ENCODE measurements at regions not wholly inside any gene's neighbourhood (a gene's known extent, or its start where the extent isn't known, plus 50 kb on each side); places are given as distances from the start of the nearest gene placed in this dataset.

GRCh38 chr2:41659758-41660157 is 388.1 kb upstream of the PKDCC start:
- Histone ChIP-seq H3K4me1 (replicated peaks; ENCODE audit: insufficient read depth) (no peaks in the 10 kb centered on the region), H3F3A (ENCODE audit: insufficient read depth, low read depth) (no peaks in the 10 kb centered on the region), H3K36me3 (ENCODE audit: low read depth) (no peaks in the 10 kb centered on the region), H3K4me3 (no peak overlapping the region), H3K9me2 (ENCODE audit: insufficient read depth) (no peaks in the 10 kb centered on the region), H4K20me1 (ENCODE audit: insufficient read depth) (no peaks in the 10 kb centered on the region), H2AFZ (no peak overlapping the region), H3K27ac (no peak overlapping the region), H3K27me3 (ENCODE audit: insufficient read depth, low read depth) (no peaks in the 10 kb centered on the region), H3K4me2 (no peak overlapping the region), H3K9me3 (ENCODE audit: insufficient read depth, low read depth) (no peaks in the 10 kb centered on the region), H3K79me2 (ENCODE audit: low read depth) (no peaks in the 10 kb centered on the region)
- ChIA-PET POLR2A (ENCODE audit: unreplicated experiment) (no interaction called here), CTCF (no interaction called here)
- DNase-seq: no peak
- BruUV-seq (replicated peaks): no TSS peak
- TF ChIP-seq CTCF (conservative IDR thresholded peaks at IDR 0.05) (no peak), EZH2 (IDR thresholded peaks at IDR 0.05; ENCODE audit: low read depth) (no peak)
- intact Hi-C loops (cut with micrococcal nuclease; ENCODE audit: unreplicated experiment): no loop called here

- Histone ChIP-seq H3K4me3 (no peak overlapping the region), H2AFZ (no peak overlapping the region), H3K9me2 (ENCODE audit: insufficient read depth) (no peaks in the 10 kb centered on the region), H3F3A (ENCODE audit: insufficient read depth, low read depth) (no peaks in the 10 kb centered on the region), H3K27ac (no peak overlapping the region), H3K36me3 (ENCODE audit: low read depth) (no peaks in the 10 kb centered on the region), H4K20me1 (ENCODE audit: insufficient read depth) (no peaks in the 10 kb centered on the region), H3K4me1 (replicated peaks; ENCODE audit: insufficient read depth) (no peaks in the 10 kb centered on the region), H3K4me2 (no peak overlapping the region), H3K79me2 (ENCODE audit: low read depth) (no peaks in the 10 kb centered on the region), H3K9me3 (ENCODE audit: insufficient read depth, low read depth) (no peaks in the 10 kb centered on the region), H3K27me3 (ENCODE audit: insufficient read depth, low read depth) (no peaks in the 10 kb centered on the region)
- TF ChIP-seq EZH2 (IDR thresholded peaks at IDR 0.05; ENCODE audit: low read depth) (no peak), CTCF (conservative IDR thresholded peaks at IDR 0.05) (no peak)
- ChIA-PET CTCF (no interaction called here), POLR2A (ENCODE audit: unreplicated experiment) (no interaction called here)
- no TSS peak for BruUV-seq (replicated peaks)
- intact Hi-C loops (cut with micrococcal nuclease; ENCODE audit: unreplicated experiment): no loop called here
- DNase-seq: no peak
These were observed 385.4 kb upstream of the PKDCC start for GRCh38 chr2:41662461-41662860.

GRCh38 chr2:41663056-41663455 is 384.8 kb upstream of the PKDCC start:
- TF ChIP-seq EZH2 (IDR thresholded peaks at IDR 0.05; ENCODE audit: low read depth): no peak
- TF ChIP-seq CTCF (conservative IDR thresholded peaks at IDR 0.05): no peak
- CTCF ChIA-PET: no interaction called here
- H3K27me3 ChIP-seq (ENCODE audit: insufficient read depth, low read depth): no peaks in the 10 kb centered on the region
- POLR2A ChIA-PET (ENCODE audit: unreplicated experiment): no interaction called here
- H3K36me3 ChIP-seq (ENCODE audit: low read depth): no peaks in the 10 kb centered on the region
- H3K79me2 ChIP-seq (ENCODE audit: low read depth): no peaks in the 10 kb centered on the region
- no peak overlapping the region for H3K4me3 ChIP-seq
- intact Hi-C loops (cut with micrococcal nuclease; ENCODE audit: unreplicated experiment): no loop called here
- no peaks in the 10 kb centered on the region for H4K20me1 ChIP-seq (ENCODE audit: insufficient read depth)
- no peak overlapping the region for H3K27ac ChIP-seq
- no TSS peak for BruUV-seq (replicated peaks)
- no peak for DNase-seq
- H3K4me2 ChIP-seq: no peak overlapping the region
- H3K9me3 ChIP-seq (ENCODE audit: insufficient read depth, low read depth): no peaks in the 10 kb centered on the region
- no peaks in the 10 kb centered on the region for H3K4me1 ChIP-seq (replicated peaks; ENCODE audit: insufficient read depth)
- H3F3A ChIP-seq (ENCODE audit: insufficient read depth, low read depth): no peaks in the 10 kb centered on the region
- H3K9me2 ChIP-seq (ENCODE audit: insufficient read depth): no peaks in the 10 kb centered on the region
- H2AFZ ChIP-seq: no peak overlapping the region

Data from PC-9 (cell line).